ENCODE measurements at regions not wholly inside any gene's neighbourhood (a gene's known extent, or its start where the extent isn't known, plus 50 kb on each side); places are given as distances from the start of the nearest gene placed in this dataset.
"Not testable (repeated sequence)": the region's sequence is repeated elsewhere in the genome, so short reads cannot be mapped to it uniquely, and the experiment has no call there.

GRCh38 chr5:84794486-84795035 lies 409.9 kb upstream of the EDIL3 start:
- TF ChIP-seq POLR2AphosphoS5 (IDR thresholded peaks at IDR 0.05; ENCODE audit: low read depth, low read length) = no peak
- TF ChIP-seq POU2F2 (IDR thresholded peaks at IDR 0.05; ENCODE audit: low read depth, low read length) = no peak
- TF ChIP-seq TAF1 (IDR thresholded peaks at IDR 0.05; ENCODE audit: low read depth, low read length) = no peak
- TF ChIP-seq PAX5 (IDR thresholded peaks at IDR 0.05; ENCODE audit: insufficient read depth, low read length, severe bottlenecking) = no peak
- TF ChIP-seq SPI1 (IDR thresholded peaks at IDR 0.05; ENCODE audit: low read depth, low read length) = no peak
- TF ChIP-seq POLR2A (IDR thresholded peaks at IDR 0.05; ENCODE audit: low read depth, low read length) = no peak
- no peak for DNase-seq (ENCODE audit: insufficient read length, low spot score)
- FAIRE-seq = no peak

- no peak for FAIRE-seq
- TF ChIP-seq PAX5 (IDR thresholded peaks at IDR 0.05; ENCODE audit: insufficient read depth, low read length, severe bottlenecking) = no peak
- no peak for TF ChIP-seq POU2F2 (IDR thresholded peaks at IDR 0.05; ENCODE audit: low read depth, low read length)
- TF ChIP-seq TAF1 (IDR thresholded peaks at IDR 0.05; ENCODE audit: low read depth, low read length) = no peak
- no peak for DNase-seq (ENCODE audit: insufficient read length, low spot score)
Measured at GRCh38 chr5:84791730-84792129, 407.1 kb upstream of the EDIL3 start.

- TF ChIP-seq POLR2AphosphoS5 (IDR thresholded peaks at IDR 0.05; ENCODE audit: low read depth, low read length) = no peak
- TF ChIP-seq POU2F2 (IDR thresholded peaks at IDR 0.05; ENCODE audit: low read depth, low read length) = no peak
- TF ChIP-seq PAX5 (IDR thresholded peaks at IDR 0.05; ENCODE audit: insufficient read depth, low read length, severe bottlenecking) = no peak
- TF ChIP-seq POLR2A (IDR thresholded peaks at IDR 0.05; ENCODE audit: low read depth, low read length) = no peak
- TF ChIP-seq TAF1 (IDR thresholded peaks at IDR 0.05; ENCODE audit: low read depth, low read length) = no peak
- no peak for TF ChIP-seq SPI1 (IDR thresholded peaks at IDR 0.05; ENCODE audit: low read depth, low read length)
- no peak for FAIRE-seq
Measured at GRCh38 chr5:84791138-84791537, 406.5 kb upstream of the EDIL3 start.

GRCh38 chr5:84790406-84790805 lies 405.7 kb upstream of the EDIL3 start:
- DNase-seq (ENCODE audit: insufficient read length, low spot score) (no peak), FAIRE-seq (no peak)
- TF ChIP-seq POLR2AphosphoS5 (IDR thresholded peaks at IDR 0.05; ENCODE audit: low read depth, low read length) = no peak
- no peak for TF ChIP-seq PAX5 (IDR thresholded peaks at IDR 0.05; ENCODE audit: insufficient read depth, low read length, severe bottlenecking)
- no peak for TF ChIP-seq POU2F2 (IDR thresholded peaks at IDR 0.05; ENCODE audit: low read depth, low read length)
- TF ChIP-seq TAF1 (IDR thresholded peaks at IDR 0.05; ENCODE audit: low read depth, low read length) = no peak
- TF ChIP-seq SPI1 (IDR thresholded peaks at IDR 0.05; ENCODE audit: low read depth, low read length) = no peak
- no peak for TF ChIP-seq POLR2A (IDR thresholded peaks at IDR 0.05; ENCODE audit: low read depth, low read length)

More at GRCh38 chr5:84791138-84791537, 406.5 kb upstream of the EDIL3 start:
- no peak for DNase-seq (ENCODE audit: insufficient read length, low spot score)

- TF ChIP-seq SPI1 (IDR thresholded peaks at IDR 0.05; ENCODE audit: low read depth, low read length) = peak; percentile 49; the same call in 1 of the 2 replicates
- TF ChIP-seq PAX5 (IDR thresholded peaks at IDR 0.05; ENCODE audit: insufficient read depth, low read length, severe bottlenecking) = no peak
- FAIRE-seq (no peak), DNase-seq (ENCODE audit: insufficient read length, low spot score) (no peak)
Measured at GRCh38 chr5:84783003-84783402, 398.3 kb upstream of the EDIL3 start.

GRCh38 chr5:84779186-84779585 lies 394.5 kb upstream of the EDIL3 start:
- TF ChIP-seq PAX5 (IDR thresholded peaks at IDR 0.05; ENCODE audit: insufficient read depth, low read length, severe bottlenecking) (no peak), POU2F2 (IDR thresholded peaks at IDR 0.05; ENCODE audit: low read depth, low read length) (no peak), POLR2AphosphoS5 (IDR thresholded peaks at IDR 0.05; ENCODE audit: low read depth, low read length) (no peak), TAF1 (IDR thresholded peaks at IDR 0.05; ENCODE audit: low read depth, low read length) (no peak), SPI1 (IDR thresholded peaks at IDR 0.05; ENCODE audit: low read depth, low read length) (no peak), POLR2A (IDR thresholded peaks at IDR 0.05; ENCODE audit: low read depth, low read length) (no peak)
- FAIRE-seq (no peak), DNase-seq (ENCODE audit: insufficient read length, low spot score) (no peak)

- FAIRE-seq (no peak), DNase-seq (ENCODE audit: insufficient read length, low spot score) (no peak)
- TF ChIP-seq POU2F2 (IDR thresholded peaks at IDR 0.05; ENCODE audit: low read depth, low read length) = no peak
- TF ChIP-seq POLR2AphosphoS5 (IDR thresholded peaks at IDR 0.05; ENCODE audit: low read depth, low read length) = no peak
- no peak for TF ChIP-seq TAF1 (IDR thresholded peaks at IDR 0.05; ENCODE audit: low read depth, low read length)
- no peak for TF ChIP-seq SPI1 (IDR thresholded peaks at IDR 0.05; ENCODE audit: low read depth, low read length)
- TF ChIP-seq PAX5 (IDR thresholded peaks at IDR 0.05; ENCODE audit: insufficient read depth, low read length, severe bottlenecking) = no peak
- no peak for TF ChIP-seq POLR2A (IDR thresholded peaks at IDR 0.05; ENCODE audit: low read depth, low read length)
Measured at GRCh38 chr5:84764227-84764626, 379.5 kb upstream of the EDIL3 start.

GRCh38 chr5:84758008-84758407 lies 373.3 kb upstream of the EDIL3 start:
- TF ChIP-seq SPI1 (IDR thresholded peaks at IDR 0.05; ENCODE audit: low read depth, low read length) = no peak
- TF ChIP-seq POLR2A (IDR thresholded peaks at IDR 0.05; ENCODE audit: low read depth, low read length) = no peak
- TF ChIP-seq POLR2AphosphoS5 (IDR thresholded peaks at IDR 0.05; ENCODE audit: low read depth, low read length) = no peak
- TF ChIP-seq POU2F2 (IDR thresholded peaks at IDR 0.05; ENCODE audit: low read depth, low read length) = no peak
- no peak for TF ChIP-seq TAF1 (IDR thresholded peaks at IDR 0.05; ENCODE audit: low read depth, low read length)
- TF ChIP-seq PAX5 (IDR thresholded peaks at IDR 0.05; ENCODE audit: insufficient read depth, low read length, severe bottlenecking) = no peak
- DNase-seq (ENCODE audit: insufficient read length, low spot score) = no peak
- no peak for FAIRE-seq

GRCh38 chr5:84752780-84753179 lies 368.1 kb upstream of the EDIL3 start:
- DNase-seq (ENCODE audit: insufficient read length, low spot score) (no peak), FAIRE-seq (no peak)
- TF ChIP-seq TAF1 (IDR thresholded peaks at IDR 0.05; ENCODE audit: low read depth, low read length) = no peak
- TF ChIP-seq SPI1 (IDR thresholded peaks at IDR 0.05; ENCODE audit: low read depth, low read length) = no peak
- TF ChIP-seq POLR2AphosphoS5 (IDR thresholded peaks at IDR 0.05; ENCODE audit: low read depth, low read length) = no peak
- TF ChIP-seq POU2F2 (IDR thresholded peaks at IDR 0.05; ENCODE audit: low read depth, low read length) = no peak
- no peak for TF ChIP-seq POLR2A (IDR thresholded peaks at IDR 0.05; ENCODE audit: low read depth, low read length)
- TF ChIP-seq PAX5 (IDR thresholded peaks at IDR 0.05; ENCODE audit: insufficient read depth, low read length, severe bottlenecking) = no peak

GRCh38 chr5:84748313-84748712 lies 363.6 kb upstream of the EDIL3 start:
- DNase-seq (ENCODE audit: insufficient read length, low spot score) = no peak
- FAIRE-seq = no peak
- TF ChIP-seq POLR2AphosphoS5 (IDR thresholded peaks at IDR 0.05; ENCODE audit: low read depth, low read length) = no peak
- TF ChIP-seq TAF1 (IDR thresholded peaks at IDR 0.05; ENCODE audit: low read depth, low read length) = no peak
- TF ChIP-seq POLR2A (IDR thresholded peaks at IDR 0.05; ENCODE audit: low read depth, low read length) = no peak

GRCh38 chr5:84746280-84746679 lies 361.6 kb upstream of the EDIL3 start:
- not testable (repeated sequence) for FAIRE-seq; DNase-seq (ENCODE audit: insufficient read length, low spot score)
